ENCODE measurements at regions not wholly inside any gene's neighbourhood (a gene's known extent, or its start where the extent isn't known, plus 50 kb on each side); places are given as distances from the start of the nearest gene placed in this dataset.

- no peak for DNase-seq
These were observed 263.6 kb downstream of the CTTN start for GRCh38 chr11:70661761-70662501.

DNA sequence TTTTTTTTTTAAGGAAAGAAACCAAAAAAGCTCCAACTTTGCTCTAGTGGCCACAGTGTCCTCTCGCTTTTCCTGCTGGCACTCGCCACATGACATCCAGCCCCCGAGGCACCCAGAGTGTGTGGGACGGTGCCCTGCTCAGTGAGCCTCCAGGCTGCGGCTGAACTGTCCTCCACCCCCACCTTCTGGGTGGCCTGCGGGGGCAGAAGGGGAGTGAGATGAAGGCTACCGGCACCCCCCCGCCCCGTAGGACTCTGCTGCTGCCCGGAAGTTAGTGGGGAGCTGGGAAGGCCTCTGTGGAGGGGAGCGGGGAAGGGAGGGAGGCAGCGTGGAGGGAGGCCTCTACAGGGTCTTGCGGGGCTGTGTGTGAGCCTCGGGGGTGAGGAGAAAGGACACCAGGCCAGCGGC is 264.4 kb downstream of the CTTN start:
- DNase-seq: no peak

DNA sequence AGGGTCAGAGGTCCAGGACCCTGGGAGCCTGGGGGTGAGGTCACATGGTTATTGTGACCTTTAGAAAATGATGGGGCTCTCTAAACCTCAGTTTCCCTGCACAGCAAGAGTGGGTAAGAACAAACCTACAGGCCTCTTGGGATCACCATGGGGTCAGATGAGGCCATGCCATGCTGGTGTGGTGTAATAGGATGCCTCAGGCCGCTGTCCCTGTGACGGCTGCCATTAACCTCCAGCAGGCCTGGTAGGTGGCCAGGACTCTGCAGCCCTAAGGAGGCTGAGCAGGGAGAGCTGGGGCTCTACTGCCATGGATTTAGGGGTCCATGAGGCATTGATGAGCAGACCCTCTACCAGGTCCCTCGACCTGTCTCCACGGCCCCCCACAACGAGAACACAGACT is 265.5 kb downstream of the CTTN start:
- no peak for DNase-seq

DNA sequence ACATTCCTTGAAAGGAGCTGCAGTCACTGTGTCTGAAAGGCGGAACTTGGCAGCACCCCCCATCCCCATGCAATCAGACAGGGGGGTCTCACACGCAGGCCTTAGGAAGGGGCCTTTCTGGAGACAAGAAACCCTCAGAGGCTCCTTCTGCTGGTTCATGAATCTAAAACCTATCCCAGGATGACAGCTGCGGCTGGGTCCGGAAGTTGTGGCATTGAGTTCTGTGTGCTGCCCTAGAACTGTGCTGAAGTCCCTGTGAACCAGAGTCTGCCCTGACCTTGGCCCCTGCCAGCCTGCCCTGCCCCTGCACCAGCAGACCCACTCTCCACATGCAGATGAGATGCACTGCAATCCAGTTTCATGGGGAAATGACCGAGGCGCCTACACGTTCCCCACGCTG is 268.0 kb downstream of the CTTN start:
- DNase-seq: no peak

- no peak for DNase-seq
These were observed 269.4 kb downstream of the CTTN start for GRCh38 chr11:70667767-70668166.

DNA sequence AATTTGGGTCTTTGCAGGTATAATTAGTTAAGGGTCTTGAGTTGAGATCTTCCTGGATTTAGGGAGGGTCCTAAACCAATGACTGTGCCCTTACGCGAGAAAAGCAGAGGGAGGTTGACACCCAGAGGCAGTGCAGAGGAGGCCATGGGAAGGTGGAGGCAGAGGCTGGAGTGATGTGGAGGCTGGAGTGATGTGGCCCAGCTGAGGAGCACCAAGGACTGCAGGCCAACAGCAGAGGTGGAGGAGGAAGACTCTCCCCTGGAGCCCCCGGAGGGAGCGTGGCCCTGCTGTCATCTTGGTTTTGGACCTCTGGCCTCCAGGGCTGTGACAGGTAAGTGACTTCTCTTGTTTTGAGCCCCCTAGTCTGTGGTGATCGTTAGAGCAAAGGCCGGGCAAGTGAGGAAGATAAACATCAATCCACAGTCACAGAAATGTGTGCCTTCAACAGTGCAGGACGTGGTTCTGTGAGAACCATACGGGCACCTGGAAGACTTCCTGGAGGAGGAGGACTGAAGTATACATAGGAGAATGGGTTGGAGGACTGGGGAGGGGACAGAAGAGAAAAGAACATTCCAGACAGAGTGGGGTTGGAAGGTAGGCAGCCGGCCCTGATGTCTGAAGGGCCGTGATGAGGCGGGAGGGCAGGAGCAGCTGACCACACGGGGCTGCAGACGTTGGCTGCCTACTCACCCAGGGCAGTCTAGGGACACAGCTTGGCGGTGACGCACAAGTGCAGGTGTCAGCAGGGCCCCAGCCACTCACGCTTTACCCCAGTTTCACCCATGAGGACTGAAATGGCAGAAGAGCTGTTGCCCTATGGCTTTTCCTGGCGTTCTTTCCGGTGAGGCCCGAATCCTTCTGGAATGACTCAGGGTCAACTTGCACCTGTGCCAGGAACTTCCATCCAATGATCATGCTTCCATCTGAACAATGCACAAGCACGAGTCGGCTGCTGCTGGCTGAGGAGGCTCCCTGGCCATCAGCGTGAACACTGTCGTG is 270.2 kb downstream of the CTTN start:
- no peak for DNase-seq

GRCh38 chr11:70669281-70669680 is 271.0 kb downstream of the CTTN start:
- DNase-seq: no peak

DNA sequence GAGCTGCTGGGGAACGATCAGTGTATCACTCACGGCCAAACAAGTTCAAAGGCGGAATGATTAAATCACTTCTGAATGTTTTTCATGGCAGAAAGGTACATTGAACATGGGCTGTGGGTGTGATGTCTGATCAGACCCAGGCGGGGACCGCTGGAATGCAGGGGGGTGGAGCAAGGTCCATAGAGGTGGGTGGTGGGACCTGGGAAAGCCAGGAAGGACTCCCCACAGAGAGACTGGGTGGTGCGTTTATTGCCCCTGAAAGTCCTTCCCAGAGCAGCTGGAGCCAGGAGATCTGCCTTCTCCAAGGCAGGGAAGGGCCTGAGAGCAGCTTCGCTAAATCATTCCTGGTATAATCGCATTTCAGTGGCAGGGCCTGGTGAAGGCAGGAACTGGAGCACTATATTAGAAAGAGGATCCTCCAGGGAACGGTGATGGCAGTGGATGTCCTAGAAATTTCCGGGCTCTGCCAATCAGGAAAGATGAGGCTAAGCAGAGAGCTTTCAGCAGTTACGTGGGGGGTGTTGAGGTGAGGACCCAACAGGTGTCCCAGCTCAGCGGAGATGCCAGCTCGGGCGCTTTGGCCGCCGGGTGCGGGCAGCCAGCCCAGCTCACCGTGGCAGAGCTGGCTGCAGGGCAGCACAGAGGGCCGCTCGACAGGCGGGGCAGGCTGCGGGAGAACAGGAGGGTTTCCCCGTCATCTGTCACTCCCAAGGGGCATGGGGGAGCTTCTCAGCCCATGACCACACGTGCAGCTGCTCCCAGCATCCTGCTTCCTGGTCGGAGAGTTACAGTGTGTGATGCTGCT is 271.7 kb downstream of the CTTN start:
- no peak for DNase-seq

- DNase-seq: no peak
These were observed 272.3 kb downstream of the CTTN start for GRCh38 chr11:70670676-70671034.

DNA sequence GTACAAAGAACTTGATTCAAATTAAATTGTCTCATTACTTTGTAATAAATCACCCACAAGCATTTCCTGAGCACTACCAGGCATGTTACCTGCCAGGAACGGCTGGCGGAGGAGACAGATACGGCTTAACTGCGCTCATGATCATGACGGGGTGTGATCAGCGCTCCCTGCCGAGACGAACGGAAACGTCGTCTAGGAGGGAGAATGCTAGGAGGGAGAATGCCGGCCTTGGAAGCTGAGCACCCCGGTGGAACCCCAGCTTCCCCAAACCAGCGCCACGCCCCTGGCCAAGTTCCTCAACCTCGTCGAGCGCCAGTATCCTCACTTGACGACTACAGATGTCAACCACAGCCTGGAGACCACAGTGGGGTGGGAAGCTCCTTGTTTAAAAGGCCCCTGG is 272.8 kb downstream of the CTTN start:
- DNase-seq: no peak

GRCh38 chr11:70671611-70672010 is 273.3 kb downstream of the CTTN start:
- no peak for DNase-seq

GRCh38 chr11:70672991-70673653 is 274.8 kb downstream of the CTTN start:
- DNase-seq: no peak

- DNase-seq: no peak
These were observed 276.3 kb downstream of the CTTN start for GRCh38 chr11:70674605-70675004.

- no peak for DNase-seq
These were observed 277.5 kb downstream of the CTTN start for GRCh38 chr11:70675697-70676374.

- DNase-seq: no peak
These were observed 279.0 kb downstream of the CTTN start for GRCh38 chr11:70677232-70677916.

GRCh38 chr11:70678931-70679900 is 280.9 kb downstream of the CTTN start:
- DNase-seq: no peak

DNA sequence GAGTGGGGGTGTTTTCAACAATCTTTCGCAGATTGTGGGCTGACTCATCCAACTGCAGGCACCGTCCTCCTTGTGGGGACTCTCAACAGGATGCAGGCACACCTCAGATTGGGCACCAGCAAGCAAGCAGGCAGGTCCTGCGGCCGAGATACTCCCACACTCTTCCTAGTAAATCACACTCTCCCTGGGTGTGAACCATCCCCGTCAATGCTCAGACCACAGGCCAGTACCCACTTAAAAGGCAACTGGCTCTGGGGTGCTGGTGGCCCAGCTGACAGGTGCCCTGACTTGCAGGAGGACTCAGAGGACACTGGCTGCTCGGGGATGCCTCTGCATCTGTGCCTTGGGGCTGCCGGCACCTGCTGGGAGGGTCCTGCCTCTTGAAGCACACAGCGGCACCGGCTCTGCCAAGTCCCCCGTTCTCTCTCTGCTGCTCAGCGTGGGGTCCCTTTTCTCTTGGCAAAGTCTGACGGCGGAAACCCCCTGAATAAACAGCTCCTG is 282.5 kb downstream of the CTTN start:
- DNase-seq: no peak

DNA sequence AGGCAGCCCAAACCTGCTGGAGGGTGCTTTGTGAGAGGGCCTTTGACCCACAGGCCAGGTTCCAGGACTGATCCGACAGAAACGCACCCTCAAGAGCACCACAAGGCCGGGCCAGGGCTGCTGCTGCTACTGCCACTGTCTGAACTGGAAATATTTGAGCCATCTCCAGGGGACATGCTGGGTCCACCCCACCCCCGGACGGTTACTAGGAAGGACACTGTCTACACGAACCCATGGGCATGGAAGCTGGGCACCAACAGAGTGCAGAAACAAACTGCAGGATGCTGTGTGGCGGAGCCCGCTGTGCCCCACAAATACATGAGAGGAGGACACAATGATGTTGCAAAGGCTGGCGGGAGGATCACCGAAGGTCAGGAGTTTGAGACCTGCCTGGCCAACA is 283.7 kb downstream of the CTTN start:
- no peak for DNase-seq

- DNase-seq: no peak
These were observed 284.4 kb downstream of the CTTN start for GRCh38 chr11:70682760-70683159.

DNA sequence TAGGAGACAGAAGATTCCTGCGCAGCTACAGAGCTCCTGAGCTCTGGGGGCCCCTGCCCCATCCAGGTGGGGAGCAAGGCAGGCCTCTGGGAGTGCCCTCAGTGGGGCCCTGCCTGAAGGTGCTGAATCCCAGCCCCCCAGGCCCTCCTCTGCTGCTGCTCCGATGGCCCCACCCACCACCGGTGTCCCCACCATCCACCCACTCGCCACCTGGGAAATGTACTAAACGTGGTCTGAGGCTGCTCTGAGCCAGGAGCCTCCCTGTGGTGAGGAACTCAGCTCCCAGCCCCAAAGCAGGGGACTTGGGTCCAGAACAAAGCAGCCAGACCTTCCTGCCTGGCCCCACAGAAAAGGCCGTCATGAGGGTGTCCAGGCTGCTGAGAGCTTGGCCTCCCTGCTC is 289.4 kb downstream of the CTTN start:
- no peak for DNase-seq
